Karpas-422 (cell line): ENCODE measurements at regions not wholly inside any gene's neighbourhood (a gene's known extent, or its start where the extent isn't known, plus 50 kb on each side); places are given as distances from the start of the nearest gene placed in this dataset.
"Not testable (repeated sequence)": the region's sequence is repeated elsewhere in the genome, so short reads cannot be mapped to it uniquely, and the experiment has no call there.

ENCODE experiments used
- DNase-seq: peaks from one replicate; pipeline ENCODE4 v3.0.0-alpha.2; 2015
- H2AFZ ChIP-seq: fragments of 200-600 bp; sonication (generic); 2 replicates; pipeline ENCODE4 v1.6.1; 2014; ENCODE audit warnings: antibody characterized with exemption, low read length, mixed read lengths
- H3K27ac ChIP-seq: fragments of 200-600 bp; sonication (generic); 2 replicates; pipeline ENCODE4 v1.5.1; 2014; ENCODE audit warnings: mild to moderate bottlenecking, low read length, moderate library complexity
- H3K27me3 ChIP-seq: fragments of 200-600 bp; sonication (generic); 2 replicates; pipeline ENCODE4 v1.6.1; 2014; ENCODE audit warnings: low read length, mixed read lengths
- H3K36me3 ChIP-seq: fragments of 200-600 bp; sonication (generic); 2 replicates; pipeline ENCODE4 v1.6.1; 2014; ENCODE audit warnings: low read length, mixed read lengths; ENCODE audit not compliant: insufficient read depth
- H3K4me1 ChIP-seq: fragments of 200-600 bp; sonication (generic); 2 replicates; pipeline ENCODE4 v1.6.1; 2014; ENCODE audit warnings: mild to moderate bottlenecking, low read length, mixed read lengths
- H3K4me2 ChIP-seq: fragments of 200-600 bp; sonication (generic); 2 replicates; pipeline ENCODE4 v1.6.1; 2014; ENCODE audit warnings: low read length, low read depth, mild to moderate bottlenecking; ENCODE audit not compliant: poor library complexity, severe bottlenecking
- H3K4me3 ChIP-seq: fragments of 200-600 bp; sonication (generic); 2 replicates; pipeline ENCODE4 v1.5.1; 2014; ENCODE audit warnings: mild to moderate bottlenecking, antibody characterized with exemption, low read length, mixed read lengths
- H3K79me2 ChIP-seq: fragments of 200-600 bp; sonication (generic); 2 replicates; pipeline ENCODE4 v1.6.1; 2014; ENCODE audit warnings: mild to moderate bottlenecking, low read length, mixed read lengths
- H3K9ac ChIP-seq: fragments of 200-600 bp; sonication (generic); 2 replicates; pipeline ENCODE4 v1.6.0; 2014; ENCODE audit warnings: low read length
- H3K9me2 ChIP-seq: fragments of 200-600 bp; sonication (generic), shearing (Covaris generic); replicated peaks from 2 replicates; pipeline ENCODE4 v1.6.0; 2014; ENCODE audit warnings: mild to moderate bottlenecking, low read length, moderate library complexity; ENCODE audit not compliant: insufficient read depth
- H3K9me3 ChIP-seq: fragments of 300-700, 200-600 bp; sonication (generic); 2 replicates; pipeline ENCODE4 v1.6.1; 2014; ENCODE audit warnings: low read length, mixed read lengths
- H4K20me1 ChIP-seq: fragments of 200-600 bp; sonication (generic); 2 replicates; pipeline ENCODE4 v1.6.1; 2014; ENCODE audit warnings: mild to moderate bottlenecking, antibody characterized with exemption, low read length, low read depth; ENCODE audit not compliant: insufficient read depth

DNA sequence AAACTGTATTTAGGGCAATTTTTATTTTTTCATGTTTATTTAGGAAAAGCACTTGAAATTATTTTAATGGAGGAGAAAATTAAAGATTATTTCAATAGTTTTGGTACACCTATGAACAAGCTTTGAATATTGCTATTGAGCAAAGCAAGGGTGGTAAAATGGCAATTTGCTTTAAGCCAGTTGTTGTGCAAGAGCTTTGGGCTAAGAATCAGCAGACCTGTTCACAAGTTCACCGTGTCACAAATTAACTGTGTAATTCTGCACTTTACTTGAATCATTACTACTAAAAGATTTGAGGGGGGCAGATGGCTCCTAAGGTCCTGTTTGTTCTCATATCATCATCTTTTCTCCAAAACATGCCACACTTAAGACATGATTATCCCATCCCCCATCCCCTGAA lies 238.9 kb upstream of the GBE1 start:
- Histone ChIP-seq H3K27me3 (no peaks in the 10 kb centered on the region), H2AFZ (no peak overlapping the region), H3K4me1 (no peaks in the 10 kb centered on the region), H3K9ac (no peak overlapping the region), H3K9me2 (no peaks in the 10 kb centered on the region), H3K36me3 (no peaks in the 10 kb centered on the region), H3K27ac (no peak overlapping the region), H3K4me3 (no peak overlapping the region), H3K79me2 (no peaks in the 10 kb centered on the region), H4K20me1 (no peaks in the 10 kb centered on the region), H3K4me2 (no peak overlapping the region), H3K9me3 (no peaks in the 10 kb centered on the region)
- DNase-seq = no peak

DNA sequence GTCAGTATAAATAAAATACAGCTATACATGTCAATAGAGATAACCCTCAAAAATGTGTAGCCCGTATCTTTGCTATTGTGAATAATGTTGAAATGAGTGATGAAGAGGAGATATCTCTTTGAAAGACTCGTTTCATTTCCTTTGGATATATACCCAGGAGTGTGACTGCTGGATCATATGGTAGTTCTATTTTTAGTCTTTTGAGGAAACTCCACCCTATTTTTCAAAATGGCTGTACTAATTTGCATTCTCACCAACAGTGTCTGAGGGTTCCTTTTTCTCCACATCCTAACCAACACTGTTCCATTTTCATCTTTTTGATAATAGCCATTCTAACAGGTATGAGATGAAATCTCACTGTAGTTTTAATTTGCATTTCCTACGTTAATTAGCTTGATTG lies 237.5 kb upstream of the GBE1 start:
- Histone ChIP-seq H2AFZ (no peak overlapping the region), H3K27me3 (no peaks in the 10 kb centered on the region), H4K20me1 (no peaks in the 10 kb centered on the region)

DNA sequence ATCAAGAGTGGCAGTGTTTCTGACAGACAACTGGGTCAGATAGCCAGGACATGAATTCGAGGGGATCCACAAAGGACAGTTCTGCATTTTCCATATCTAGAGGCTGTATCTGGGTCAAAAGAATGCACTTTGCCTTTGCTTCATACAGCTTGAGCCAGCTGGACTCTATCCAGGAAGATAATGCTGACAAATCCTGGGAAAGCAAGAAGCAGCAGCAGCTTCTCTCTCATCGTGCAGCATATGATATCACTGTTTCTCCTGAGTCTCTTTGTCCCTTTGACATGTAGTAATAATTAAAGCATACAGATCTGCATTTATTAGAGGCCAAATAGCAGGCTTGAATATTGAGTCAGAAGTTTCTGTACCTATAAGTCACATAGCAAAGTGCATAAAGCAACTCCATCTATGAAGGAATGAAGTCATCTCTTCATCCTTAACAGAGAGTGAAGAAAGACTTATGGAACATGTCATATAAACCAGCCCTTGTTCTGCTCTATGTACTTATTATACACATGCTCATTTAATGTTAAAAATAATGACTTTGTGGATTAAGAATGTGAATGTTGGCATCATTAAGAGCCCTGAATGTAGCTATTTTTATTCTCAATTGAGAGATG lies 236.8 kb upstream of the GBE1 start:
- Histone ChIP-seq H3K9me3 (no peaks in the 10 kb centered on the region), H3K4me3 (no peak overlapping the region), H3K4me2 (no peak overlapping the region), H3K27me3 (no peaks in the 10 kb centered on the region), H3K79me2 (no peaks in the 10 kb centered on the region), H3K4me1 (no peaks in the 10 kb centered on the region), H2AFZ (no peak overlapping the region), H3K9me2 (no peaks in the 10 kb centered on the region), H3K36me3 (no peaks in the 10 kb centered on the region), H3K9ac (no peak overlapping the region), H4K20me1 (no peaks in the 10 kb centered on the region), H3K27ac (no peak overlapping the region)
- no peak for DNase-seq

More for the DNA sequence above, 237.5 kb upstream of the GBE1 start:
- H3K9me2 ChIP-seq = no peaks in the 10 kb centered on the region
- no peak overlapping the region for H3K9ac ChIP-seq
- H3K36me3 ChIP-seq = no peaks in the 10 kb centered on the region
- no peak overlapping the region for H3K4me3 ChIP-seq
- H3K27ac ChIP-seq = no peak overlapping the region
- H3K4me1 ChIP-seq = no peaks in the 10 kb centered on the region
- no peaks in the 10 kb centered on the region for H3K79me2 ChIP-seq
- no peaks in the 10 kb centered on the region for H3K9me3 ChIP-seq
- DNase-seq = no peak
- no peak overlapping the region for H3K4me2 ChIP-seq

DNA sequence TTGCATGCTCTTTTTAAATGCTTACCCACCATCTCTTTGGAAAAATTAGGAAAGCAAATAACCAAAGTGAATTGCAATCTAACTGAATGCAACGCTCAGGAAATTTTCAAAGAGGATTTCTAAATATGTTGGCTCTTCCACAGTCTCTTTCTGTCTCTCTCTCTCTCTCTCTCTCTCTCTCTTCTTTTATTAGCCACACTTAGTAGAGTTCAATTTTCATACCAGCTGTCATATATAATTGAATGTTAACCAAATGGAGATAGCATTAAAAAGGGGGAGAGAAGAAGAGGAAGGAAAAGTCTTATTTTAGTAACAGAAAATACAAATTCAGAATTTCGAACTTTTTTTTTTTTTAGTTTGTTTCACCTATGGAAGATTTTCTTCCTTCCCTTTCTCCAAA lies 235.9 kb upstream of the GBE1 start:
- no peaks in the 10 kb centered on the region for H3K79me2 ChIP-seq
- H3K9me3 ChIP-seq = no peaks in the 10 kb centered on the region
- H3K4me3 ChIP-seq = no peak overlapping the region
- H3K9me2 ChIP-seq = no peaks in the 10 kb centered on the region
- no peaks in the 10 kb centered on the region for H3K4me1 ChIP-seq
- no peak overlapping the region for H3K27ac ChIP-seq
- H3K9ac ChIP-seq = no peak overlapping the region
- H3K4me2 ChIP-seq = no peak overlapping the region
- no peaks in the 10 kb centered on the region for H4K20me1 ChIP-seq
- H3K27me3 ChIP-seq = no peaks in the 10 kb centered on the region
- H3K36me3 ChIP-seq = no peaks in the 10 kb centered on the region
- DNase-seq = no peak
- no peak overlapping the region for H2AFZ ChIP-seq

DNA sequence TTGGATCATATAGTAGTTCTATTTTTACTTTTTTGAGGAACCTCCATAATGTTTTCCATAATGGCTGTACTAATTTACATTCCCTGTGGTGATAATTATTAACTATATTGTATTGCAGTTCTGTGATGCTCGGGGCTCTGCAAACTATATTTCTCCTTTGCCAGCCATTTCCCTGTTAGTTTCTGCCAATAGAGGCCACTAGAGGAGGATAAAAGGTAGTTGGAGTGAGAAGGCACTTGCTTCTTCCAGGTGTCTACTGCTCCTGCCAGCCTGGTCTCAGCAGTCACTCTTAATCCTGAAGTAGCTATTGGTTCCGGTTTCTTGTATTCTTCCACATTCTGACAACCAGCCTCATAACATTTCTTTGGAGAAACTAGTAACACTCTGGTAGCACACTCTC lies 233.9 kb upstream of the GBE1 start:
- Histone ChIP-seq H3K4me1 (no peaks in the 10 kb centered on the region), H3K9me2 (no peaks in the 10 kb centered on the region), H3K36me3 (no peaks in the 10 kb centered on the region), H3K4me3 (no peak overlapping the region), H3K9ac (no peak overlapping the region), H3K27ac (no peak overlapping the region), H3K79me2 (no peaks in the 10 kb centered on the region), H3K27me3 (no peaks in the 10 kb centered on the region), H4K20me1 (no peaks in the 10 kb centered on the region), H3K4me2 (no peak overlapping the region), H2AFZ (no peak overlapping the region), H3K9me3 (no peaks in the 10 kb centered on the region)
- no peak for DNase-seq

DNA sequence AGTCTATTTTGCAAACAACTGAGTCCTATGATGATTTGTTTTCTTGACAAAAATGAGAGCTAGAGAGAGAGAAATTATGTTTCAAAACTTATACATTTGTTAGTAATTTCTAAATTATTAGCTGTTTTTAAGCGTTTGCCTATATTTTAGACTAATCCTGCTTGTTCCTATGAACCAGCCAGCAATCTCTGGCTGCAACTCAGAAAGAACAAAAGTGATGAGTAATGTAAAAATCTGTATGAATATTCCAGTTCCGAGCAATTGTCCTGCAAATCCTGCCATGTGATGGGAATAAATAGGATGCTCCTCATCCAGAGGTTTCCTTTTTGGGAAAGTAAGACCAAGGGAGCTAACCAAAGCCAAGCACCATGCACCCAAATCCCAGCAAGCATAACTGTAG lies 228.3 kb upstream of the GBE1 start:
- Histone ChIP-seq H3K4me3 (no peak overlapping the region), H3K27me3 (no peaks in the 10 kb centered on the region), H3K4me1 (no peaks in the 10 kb centered on the region), H3K9me3 (no peaks in the 10 kb centered on the region), H2AFZ (no peak overlapping the region), H3K79me2 (no peaks in the 10 kb centered on the region), H3K36me3 (no peaks in the 10 kb centered on the region), H3K4me2 (no peak overlapping the region), H4K20me1 (no peaks in the 10 kb centered on the region), H3K27ac (no peak overlapping the region), H3K9ac (no peak overlapping the region), H3K9me2 (no peaks in the 10 kb centered on the region)
- no peak for DNase-seq

DNA sequence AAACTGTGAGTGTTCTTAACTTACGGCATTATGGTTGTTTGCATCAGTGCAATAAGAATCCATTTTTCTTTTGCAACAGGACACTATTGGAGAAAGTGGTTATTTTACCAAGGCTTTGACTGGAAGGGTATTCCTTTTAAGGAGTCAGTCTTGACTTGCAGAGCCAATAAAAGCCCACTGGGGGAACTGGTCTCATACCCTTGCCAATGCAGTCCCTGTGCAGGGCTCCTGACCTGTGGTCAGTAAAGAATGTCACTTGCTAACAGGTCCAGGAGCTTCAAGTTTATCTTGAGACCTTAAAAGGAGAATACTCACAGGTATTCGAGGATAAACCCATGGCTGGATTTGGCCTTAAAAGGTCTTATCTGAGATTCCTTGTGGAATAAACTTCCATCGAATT lies 227.8 kb upstream of the GBE1 start:
- H3K27me3 ChIP-seq = no peaks in the 10 kb centered on the region
- H3K9me2 ChIP-seq = no peaks in the 10 kb centered on the region
- no peaks in the 10 kb centered on the region for H3K79me2 ChIP-seq
- no peaks in the 10 kb centered on the region for H3K36me3 ChIP-seq
- no peak overlapping the region for H3K4me3 ChIP-seq
- no peak overlapping the region for H3K27ac ChIP-seq
- DNase-seq = no peak
- no peak overlapping the region for H3K4me2 ChIP-seq
- no peaks in the 10 kb centered on the region for H3K4me1 ChIP-seq
- no peak overlapping the region for H3K9ac ChIP-seq
- no peaks in the 10 kb centered on the region for H3K9me3 ChIP-seq
- H2AFZ ChIP-seq = no peak overlapping the region
- H4K20me1 ChIP-seq = no peaks in the 10 kb centered on the region

DNA sequence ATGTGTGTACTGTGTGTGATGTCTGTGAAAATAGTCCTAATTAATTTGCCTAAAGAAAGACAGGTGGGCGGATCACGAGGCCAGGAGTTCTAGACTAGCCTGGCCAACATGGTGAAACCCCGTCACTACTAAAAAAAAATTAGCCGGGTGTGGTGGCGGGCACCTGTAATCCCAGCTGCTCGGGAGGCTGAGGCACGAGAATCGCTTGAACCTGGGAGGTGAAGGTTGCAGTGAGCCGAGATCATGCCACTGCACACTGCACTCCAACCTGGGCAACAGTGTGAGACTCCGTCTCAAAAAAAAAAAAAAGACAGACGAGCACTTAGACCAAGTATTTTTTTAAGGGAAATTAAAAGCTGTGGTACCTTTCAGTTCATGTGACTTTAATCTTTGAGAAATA lies 226.0 kb upstream of the GBE1 start:
- H2AFZ ChIP-seq, H3K4me2 ChIP-seq, H3K9me2 ChIP-seq, H3K36me3 ChIP-seq, H3K4me1 ChIP-seq, H3K27me3 ChIP-seq, DNase-seq, H3K9me3 ChIP-seq, H3K79me2 ChIP-seq, H3K4me3 ChIP-seq, H3K27ac ChIP-seq, H4K20me1 ChIP-seq, H3K9ac ChIP-seq: not testable (repeated sequence)
